Muscle layer of colon (tissue), 2 donors: ENCODE measurements at regions not wholly inside any gene's neighbourhood (a gene's known extent, or its start where the extent isn't known, plus 50 kb on each side); places are given as distances from the start of the nearest gene placed in this dataset.
"Not testable (repeated sequence)": the region's sequence is repeated elsewhere in the genome, so short reads cannot be mapped to it uniquely, and the experiment has no call there.

Experiments
- H3K27ac ChIP-seq: one replicate; pipeline ENCODE4 v1.7.0; 2013; ENCODE audit warnings: low read depth, mild to moderate bottlenecking, low read length, moderate library complexity
- H3K27me3 ChIP-seq, 2 donors: one replicate each; pipeline ENCODE4 v1.7.0; 2013; ENCODE audit warnings: low read length in 2 of 2, mild to moderate bottlenecking in 2 of 2; ENCODE audit not compliant: insufficient read depth in 2 of 2, control insufficient read depth in 1 of 2
- H3K36me3 ChIP-seq: one replicate; pipeline ENCODE4 v1.7.0; 2013; ENCODE audit warnings: mild to moderate bottlenecking, low read length; ENCODE audit not compliant: insufficient read depth
- H3K4me1 ChIP-seq: one replicate; pipeline ENCODE4 v1.7.0; 2013; ENCODE audit warnings: mild to moderate bottlenecking, low read length; ENCODE audit not compliant: insufficient read depth
- H3K4me3 ChIP-seq, 2 donors: one replicate each; pipeline ENCODE4 v1.7.0; 2013; ENCODE audit warnings: low read length in 2 of 2, low read depth in 1 of 2, mild to moderate bottlenecking in 1 of 2, moderate library complexity in 1 of 2
- H3K9ac ChIP-seq: one replicate; pipeline ENCODE4 v1.7.0; 2013; ENCODE audit warnings: low read length
- H3K9me3 ChIP-seq: one replicate; pipeline ENCODE4 v1.7.0; 2013; ENCODE audit warnings: mild to moderate bottlenecking, low read length
- donor health status: abdominal sarcoma.
- donor health status: Adenocarcinoma of cecum.

- H3K27me3 ChIP-seq: no peaks in the 10 kb centered on the region
- no peaks in the 10 kb centered on the region for H3K4me1 ChIP-seq
- no peak overlapping the region for H3K9ac ChIP-seq
- H3K9me3 ChIP-seq: no peaks in the 10 kb centered on the region
- H3K36me3 ChIP-seq: no peaks in the 10 kb centered on the region
- no peak overlapping the region for H3K27ac ChIP-seq
- no peak overlapping the region for H3K4me3 ChIP-seq
Measured at GRCh38 chr6:4439159-4439558, 303.8 kb upstream of the ECI2 start.

GRCh38 chr6:4437342-4437741 lies 302.0 kb upstream of the ECI2 start:
- Histone ChIP-seq H3K27ac (no peak overlapping the region), H3K4me3 (no peak overlapping the region), H3K4me1 (no peaks in the 10 kb centered on the region), H3K36me3 (no peaks in the 10 kb centered on the region), H3K27me3 (no peaks in the 10 kb centered on the region), H3K9me3 (no peaks in the 10 kb centered on the region), H3K9ac (no peak overlapping the region)

GRCh38 chr6:4435981-4436445 lies 300.6 kb upstream of the ECI2 start:
- H3K27me3 ChIP-seq: no peaks in the 10 kb centered on the region
- H3K4me1 ChIP-seq: no peaks in the 10 kb centered on the region
- H3K9ac ChIP-seq: no peak overlapping the region
- H3K4me3 ChIP-seq: no peak overlapping the region
- H3K27ac ChIP-seq: no peak overlapping the region
- no peaks in the 10 kb centered on the region for H3K36me3 ChIP-seq
- no peaks in the 10 kb centered on the region for H3K9me3 ChIP-seq

GRCh38 chr6:4434655-4435054 lies 299.3 kb upstream of the ECI2 start:
- H3K9me3 ChIP-seq: no peaks in the 10 kb centered on the region
- no peaks in the 10 kb centered on the region for H3K27me3 ChIP-seq
- no peak overlapping the region for H3K4me3 ChIP-seq
- no peak overlapping the region for H3K27ac ChIP-seq
- H3K36me3 ChIP-seq: no peaks in the 10 kb centered on the region
- no peaks in the 10 kb centered on the region for H3K4me1 ChIP-seq
- no peak overlapping the region for H3K9ac ChIP-seq

- Histone ChIP-seq H3K4me3 (no peak overlapping the region), H3K9ac (no peak overlapping the region), H3K27ac (no peak overlapping the region), H3K9me3 (no peaks in the 10 kb centered on the region), H3K36me3 (no peaks in the 10 kb centered on the region), H3K4me1 (no peaks in the 10 kb centered on the region), H3K27me3 (no peaks in the 10 kb centered on the region)
Measured at GRCh38 chr6:4433199-4433598, 297.8 kb upstream of the ECI2 start.

- H3K27me3 ChIP-seq: no peaks in the 10 kb centered on the region
- no peak overlapping the region for H3K9ac ChIP-seq
- H3K4me3 ChIP-seq: no peak overlapping the region
- H3K4me1 ChIP-seq: no peaks in the 10 kb centered on the region
- no peaks in the 10 kb centered on the region for H3K9me3 ChIP-seq
- H3K36me3 ChIP-seq: no peaks in the 10 kb centered on the region
- H3K27ac ChIP-seq: no peak overlapping the region
Measured at GRCh38 chr6:4426968-4427367, 291.6 kb upstream of the ECI2 start.

GRCh38 chr6:4421837-4422236 lies 286.5 kb upstream of the ECI2 start:
- H3K27me3 ChIP-seq: no peaks in the 10 kb centered on the region
- no peaks in the 10 kb centered on the region for H3K4me1 ChIP-seq
- H3K4me3 ChIP-seq: no peak overlapping the region
- H3K9ac ChIP-seq: no peak overlapping the region
- H3K27ac ChIP-seq: no peak overlapping the region
- no peaks in the 10 kb centered on the region for H3K36me3 ChIP-seq
- no peaks in the 10 kb centered on the region for H3K9me3 ChIP-seq

- Histone ChIP-seq H3K9me3 (no peaks in the 10 kb centered on the region), H3K9ac (no peak overlapping the region), H3K4me3 (no peak overlapping the region), H3K4me1 (no peaks in the 10 kb centered on the region), H3K36me3 (no peaks in the 10 kb centered on the region), H3K27ac (no peak overlapping the region), H3K27me3 (no peaks in the 10 kb centered on the region)
Measured at GRCh38 chr6:4420160-4420865, 284.9 kb upstream of the ECI2 start.

- H3K4me1 ChIP-seq: no peaks in the 10 kb centered on the region
- H3K9ac ChIP-seq: no peak overlapping the region
- no peak overlapping the region for H3K4me3 ChIP-seq
- H3K27me3 ChIP-seq: no peaks in the 10 kb centered on the region
- no peak overlapping the region for H3K27ac ChIP-seq
- no peaks in the 10 kb centered on the region for H3K36me3 ChIP-seq
- H3K9me3 ChIP-seq: no peaks in the 10 kb centered on the region
Measured at GRCh38 chr6:4415549-4415948, 280.2 kb upstream of the ECI2 start.

- H3K9ac ChIP-seq, H3K4me3 ChIP-seq, H3K27me3 ChIP-seq, H3K27ac ChIP-seq, H3K36me3 ChIP-seq, H3K4me1 ChIP-seq, H3K9me3 ChIP-seq: not testable (repeated sequence)
Measured at GRCh38 chr6:4414078-4414477, 278.7 kb upstream of the ECI2 start.

- Histone ChIP-seq H3K27ac (no peak overlapping the region), H3K27me3 (no peaks in the 10 kb centered on the region), H3K9ac (no peak overlapping the region), H3K9me3 (no peaks in the 10 kb centered on the region), H3K4me3 (no peak overlapping the region), H3K4me1 (no peaks in the 10 kb centered on the region), H3K36me3 (no peaks in the 10 kb centered on the region)
Measured at GRCh38 chr6:4413073-4413472, 277.7 kb upstream of the ECI2 start.

GRCh38 chr6:4412488-4412887 lies 277.1 kb upstream of the ECI2 start:
- H3K4me1 ChIP-seq: no peaks in the 10 kb centered on the region
- no peaks in the 10 kb centered on the region for H3K9me3 ChIP-seq
- no peak overlapping the region for H3K27ac ChIP-seq
- no peaks in the 10 kb centered on the region for H3K27me3 ChIP-seq
- H3K9ac ChIP-seq: no peak overlapping the region
- no peak overlapping the region for H3K4me3 ChIP-seq
- no peaks in the 10 kb centered on the region for H3K36me3 ChIP-seq
